GM19351 (cell line): ENCODE measurements at regions not wholly inside any gene's neighbourhood (a gene's known extent, or its start where the extent isn't known, plus 50 kb on each side); places are given as distances from the start of the nearest gene placed in this dataset.

ENCODE experiments used
- ATAC-seq: cut with Tn5 transposase; IDR thresholded peaks from one replicate; pipeline ENCODE4 v1.9.1; 2021; ENCODE audit warnings: mild to moderate bottlenecking, moderate library complexity; ENCODE audit not compliant: unreplicated experiment

GRCh38 chr20:56797023-56797422, 167.9 kb downstream of the TFAP2C start:
- no peak for ATAC-seq

- no peak for ATAC-seq
Observed at GRCh38 chr20:56798634-56799033, 169.5 kb downstream of the TFAP2C start.

- no peak for ATAC-seq
Observed at GRCh38 chr20:56799187-56799586, 170.1 kb downstream of the TFAP2C start.

GRCh38 chr20:56800088-56800487, 171.0 kb downstream of the TFAP2C start:
- ATAC-seq = no peak

- no peak for ATAC-seq
Observed at GRCh38 chr20:56801971-56802755, 173.1 kb downstream of the TFAP2C start.

- ATAC-seq = no peak
Observed at GRCh38 chr20:56802805-56803204, 173.7 kb downstream of the TFAP2C start.

GRCh38 chr20:56805313-56805712, 176.2 kb downstream of the TFAP2C start:
- ATAC-seq = no peak

GRCh38 chr20:56805966-56806365, 176.9 kb downstream of the TFAP2C start:
- no peak for ATAC-seq

GRCh38 chr20:56806952-56807517, 177.9 kb downstream of the TFAP2C start:
- no peak for ATAC-seq

GRCh38 chr20:56808117-56808725, 179.1 kb downstream of the TFAP2C start:
- no peak for ATAC-seq

GRCh38 chr20:56808732-56809131, 179.6 kb downstream of the TFAP2C start:
- ATAC-seq = no peak

- no peak for ATAC-seq
Observed at GRCh38 chr20:56809668-56810067, 180.6 kb downstream of the TFAP2C start.

GRCh38 chr20:56810141-56810540, 181.0 kb downstream of the TFAP2C start:
- ATAC-seq = no peak

- ATAC-seq = no peak
Observed at GRCh38 chr20:56815796-56816195, 186.7 kb downstream of the TFAP2C start.

- ATAC-seq = no peak
Observed at GRCh38 chr20:56816349-56816748, 187.2 kb downstream of the TFAP2C start.

GRCh38 chr20:56817780-56818675, 188.9 kb downstream of the TFAP2C start:
- ATAC-seq = no peak

- no peak for ATAC-seq
Observed at GRCh38 chr20:56820984-56821383, 191.9 kb downstream of the TFAP2C start.

GRCh38 chr20:56826306-56826704, 197.2 kb downstream of the TFAP2C start:
- no peak for ATAC-seq

- ATAC-seq = no peak
Observed at GRCh38 chr20:56826705-56827665, 197.9 kb downstream of the TFAP2C start.

- ATAC-seq = no peak
Observed at GRCh38 chr20:56827763-56828162, 198.7 kb downstream of the TFAP2C start.
